Left lung (tissue), 4 donors: ENCODE measurements at regions not wholly inside any gene's neighbourhood (a gene's known extent, or its start where the extent isn't known, plus 50 kb on each side); places are given as distances from the start of the nearest gene placed in this dataset.
A peak's percentile ranks its signal among the peaks of the same experiment; 100 is the strongest.

Experiments used
- ATAC-seq: fragments of 200-7000 bp; cut with Tn5 transposase; one replicate; pipeline ENCODE4 v1.9.1; 2020; ENCODE audit warnings: moderate library complexity
- DNase-seq, 4 donors: peaks; one replicate each; pipeline ENCODE4 v3.0.0-alpha.2; 2013 to 2020
- H3K27ac ChIP-seq, 2 donors: fragments of 200-600 bp; sonication (generic) in 1 of 2; one replicate each; pipeline versions ENCODE4 v1.5.0 to v1.8.0; 2020 to 2021
- H3K27me3 ChIP-seq, 2 donors: fragments of 200-600 bp; sonication (generic) in 1 of 2; one replicate each; pipeline versions ENCODE4 v1.5.0 to v1.8.0; 2020 to 2021
- H3K36me3 ChIP-seq, 2 donors: fragments of 200-600 bp; sonication (generic) in 1 of 2; one replicate each; pipeline versions ENCODE4 v1.5.0 to v1.8.0; 2020 to 2021
- H3K4me1 ChIP-seq, 2 donors: fragments of 200-600 bp; one replicate each; pipeline ENCODE4 v1.8.0; 2021
- H3K4me3 ChIP-seq, 2 donors: fragments of 200-600 bp; sonication (generic) in 1 of 2; one replicate each; pipeline versions ENCODE4 v1.5.0 to v1.8.0; 2020 to 2021; ENCODE audit warnings: mild to moderate bottlenecking in 1 of 2
- H3K9me3 ChIP-seq, 2 donors: fragments of 200-600 bp; sonication (generic) in 1 of 2; one replicate each; pipeline versions ENCODE4 v1.5.0 to v1.8.0; 2020 to 2021
- intact Hi-C, 2 donors: fragments of 100-400 bp; cut with DNase I; formaldehyde crosslinking; loops; one replicate each; pipeline versions ENCODE4 v1.11.2 to v1.14.2; 2022
- TF ChIP-seq, protein P1 (sequence below), 2 donors: fragments of 200-600 bp; sonication (generic) in 1 of 2; IDR thresholded peaks; one replicate each; pipeline versions ENCODE4 v1.5.0 to v1.8.0; 2021; ENCODE audit warnings: antibody characterized with exemption in 2 of 2
- donor health status: DM: no; HTN: yes; CAD: no.
- donor health status: DM: no; HTN: no; CAD: no.

DNA sequence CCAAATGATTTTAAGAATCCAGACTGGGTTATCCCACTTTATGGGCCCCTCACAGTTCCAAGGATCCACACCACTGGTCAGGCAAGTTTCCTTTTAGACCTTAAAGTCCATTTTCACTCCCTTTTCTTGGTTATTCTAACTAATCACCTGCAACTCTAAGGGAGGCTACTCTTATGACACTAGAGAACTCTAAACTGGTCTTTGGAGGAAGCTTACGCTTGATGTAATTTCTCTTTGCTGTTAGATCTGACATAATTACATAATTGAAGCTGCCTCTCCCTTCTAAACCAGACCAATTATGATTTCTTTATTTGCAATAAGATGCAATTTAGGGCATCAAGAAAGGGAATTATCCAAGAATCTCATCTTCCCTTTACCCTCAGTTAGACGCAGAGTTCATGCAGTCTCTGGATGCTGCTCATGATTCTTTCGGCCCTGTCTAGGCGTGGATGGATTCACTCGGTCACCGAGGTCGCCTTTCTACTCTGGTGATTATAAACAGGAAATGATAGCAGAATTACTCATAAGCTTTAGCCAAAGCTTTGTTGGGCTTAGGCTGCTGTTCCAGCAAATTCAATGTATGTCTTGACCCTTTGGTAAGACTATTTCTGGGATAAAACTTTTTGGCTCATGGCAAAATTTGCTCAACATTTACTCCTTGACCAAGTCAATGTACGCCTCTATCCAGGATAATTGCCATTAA is 130.9 kb upstream of the PRNP start:
- DNase-seq, result peak in 1 of 4 donors; percentile 2
- intact Hi-C loops, result no loop called here

DNA sequence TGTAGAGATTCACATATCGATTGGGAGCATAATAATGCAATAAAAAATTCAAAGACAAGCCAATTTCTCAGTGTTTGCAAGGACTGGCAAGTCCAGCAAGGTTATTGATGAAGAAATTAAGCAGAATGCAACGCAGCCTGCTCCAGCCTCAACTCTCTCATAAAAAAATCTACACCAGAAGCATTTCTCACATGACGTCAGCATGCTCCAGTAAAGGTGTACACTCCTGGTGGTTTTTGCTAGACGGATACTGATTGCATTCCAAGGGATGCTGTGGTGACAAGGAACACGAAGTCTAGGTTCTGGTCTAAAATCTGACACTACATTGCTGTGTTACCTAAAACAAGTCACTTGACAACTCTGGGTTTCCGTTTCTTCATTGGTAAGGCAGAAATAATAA is 131.9 kb upstream of the PRNP start:
- Histone ChIP-seq H3K4me1 (no peaks in the 10 kb centered on the region), H3K27ac (no peak overlapping the region), H3K9me3 (no peaks in the 10 kb centered on the region), H3K36me3 (no peaks in the 10 kb centered on the region), H3K4me3 (no peak overlapping the region), H3K27me3 (no peaks in the 10 kb centered on the region)
- no peak for ATAC-seq
- intact Hi-C loops, result no loop called here
- no peak for DNase-seq
- TF ChIP-seq, protein P1, sequence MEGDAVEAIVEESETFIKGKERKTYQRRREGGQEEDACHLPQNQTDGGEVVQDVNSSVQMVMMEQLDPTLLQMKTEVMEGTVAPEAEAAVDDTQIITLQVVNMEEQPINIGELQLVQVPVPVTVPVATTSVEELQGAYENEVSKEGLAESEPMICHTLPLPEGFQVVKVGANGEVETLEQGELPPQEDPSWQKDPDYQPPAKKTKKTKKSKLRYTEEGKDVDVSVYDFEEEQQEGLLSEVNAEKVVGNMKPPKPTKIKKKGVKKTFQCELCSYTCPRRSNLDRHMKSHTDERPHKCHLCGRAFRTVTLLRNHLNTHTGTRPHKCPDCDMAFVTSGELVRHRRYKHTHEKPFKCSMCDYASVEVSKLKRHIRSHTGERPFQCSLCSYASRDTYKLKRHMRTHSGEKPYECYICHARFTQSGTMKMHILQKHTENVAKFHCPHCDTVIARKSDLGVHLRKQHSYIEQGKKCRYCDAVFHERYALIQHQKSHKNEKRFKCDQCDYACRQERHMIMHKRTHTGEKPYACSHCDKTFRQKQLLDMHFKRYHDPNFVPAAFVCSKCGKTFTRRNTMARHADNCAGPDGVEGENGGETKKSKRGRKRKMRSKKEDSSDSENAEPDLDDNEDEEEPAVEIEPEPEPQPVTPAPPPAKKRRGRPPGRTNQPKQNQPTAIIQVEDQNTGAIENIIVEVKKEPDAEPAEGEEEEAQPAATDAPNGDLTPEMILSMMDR (IDR thresholded peaks at IDR 0.05), result no peak

More for the DNA sequence above, 130.9 kb upstream of the PRNP start:
- Histone ChIP-seq H3K4me1 (no peaks in the 10 kb centered on the region), H3K27me3 (no peaks in the 10 kb centered on the region), H3K36me3 (no peaks in the 10 kb centered on the region), H3K9me3 (no peaks in the 10 kb centered on the region), H3K27ac (no peak overlapping the region), H3K4me3 (no peak overlapping the region)
- no peak for ATAC-seq
- TF ChIP-seq, protein P1 (IDR thresholded peaks at IDR 0.05), result no peak

DNA sequence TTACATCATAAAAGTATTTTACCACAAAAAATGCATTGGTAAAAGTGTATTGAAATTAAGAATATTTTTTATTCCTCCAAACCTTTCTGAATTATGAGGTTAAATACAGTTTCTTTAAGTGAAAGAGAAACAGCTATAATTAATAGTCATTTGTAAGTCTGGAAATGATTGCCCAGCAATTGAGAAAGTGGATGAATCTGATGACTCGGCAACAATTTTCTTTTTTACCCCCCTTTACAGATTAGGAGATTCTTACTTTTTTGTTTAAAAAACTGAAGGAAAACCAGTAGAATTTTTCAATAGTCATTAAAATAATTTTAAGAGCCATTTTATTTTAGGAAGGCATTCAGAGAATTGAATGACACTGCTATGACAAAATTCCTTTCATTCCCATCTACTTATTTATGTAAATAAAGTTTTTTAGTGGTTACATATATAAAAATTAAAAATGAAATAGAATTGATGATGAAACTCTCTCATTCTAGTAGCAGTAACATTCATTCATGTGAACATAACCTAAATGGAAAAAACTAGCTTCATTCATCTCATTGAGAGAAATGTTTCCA is 134.1 kb upstream of the PRNP start:
- no peak for ATAC-seq
- intact Hi-C loops, result no loop called here
- no peaks in the 10 kb centered on the region for H3K4me1 ChIP-seq
- no peaks in the 10 kb centered on the region for H3K9me3 ChIP-seq
- no peak overlapping the region for H3K27ac ChIP-seq
- DNase-seq, result no peak
- H3K36me3 ChIP-seq, result no peaks in the 10 kb centered on the region
- TF ChIP-seq, protein P1 (IDR thresholded peaks at IDR 0.05), result no peak
- H3K4me3 ChIP-seq, result no peak overlapping the region
- no peaks in the 10 kb centered on the region for H3K27me3 ChIP-seq

DNA sequence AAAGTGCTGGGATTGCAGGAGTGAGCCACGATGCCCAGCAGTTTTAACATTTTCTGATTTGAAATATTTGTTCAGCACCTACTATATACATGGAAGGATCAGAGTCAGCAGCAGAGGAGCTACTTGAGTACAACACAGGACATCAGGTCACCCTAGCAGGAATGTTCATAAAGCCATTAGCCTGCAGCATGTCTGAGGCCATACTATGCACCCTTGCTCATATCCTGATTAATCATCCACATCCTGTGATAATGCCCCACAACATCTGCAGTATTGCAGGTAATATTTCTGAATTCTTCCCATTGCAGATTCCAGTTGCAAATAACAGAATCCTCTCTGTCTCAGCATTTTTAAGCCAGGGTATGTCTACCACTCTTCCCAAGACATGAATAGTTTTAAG is 135.5 kb upstream of the PRNP start:
- Histone ChIP-seq H3K27ac (no peak overlapping the region), H3K27me3 (no peaks in the 10 kb centered on the region), H3K4me3 (no peak overlapping the region), H3K36me3 (no peaks in the 10 kb centered on the region), H3K9me3 (no peaks in the 10 kb centered on the region), H3K4me1 (no peaks in the 10 kb centered on the region)
- DNase-seq (no peak), ATAC-seq (no peak)
- TF ChIP-seq, protein P1 (IDR thresholded peaks at IDR 0.05), result no peak
- intact Hi-C loops, result no loop called here

DNA sequence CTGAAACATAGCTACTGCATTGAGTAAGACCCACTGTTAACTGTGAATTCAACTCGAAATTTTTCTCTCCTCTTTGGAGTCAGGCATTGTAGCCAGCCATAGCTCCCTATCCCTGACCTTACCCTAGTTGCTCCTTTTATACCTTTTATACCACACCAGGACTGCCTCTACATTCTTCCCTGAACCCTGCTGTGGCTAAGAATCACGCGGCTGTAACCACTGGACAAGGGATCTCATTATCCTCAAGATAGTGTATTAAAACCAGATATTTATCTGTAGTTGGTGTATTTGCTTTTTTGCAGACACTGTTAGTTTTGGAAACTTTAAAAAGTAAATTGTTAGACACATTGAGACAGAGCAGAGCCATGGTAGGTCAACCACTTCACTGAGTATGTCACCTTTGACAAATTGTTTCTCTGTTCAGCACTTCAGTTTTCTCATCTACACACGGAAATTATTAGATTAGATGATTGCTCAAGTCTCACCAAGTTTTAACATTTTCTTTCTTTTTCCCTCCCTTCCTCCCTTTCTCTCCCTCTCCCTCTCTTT is 136.5 kb upstream of the PRNP start:
- intact Hi-C loops, result no loop called here
- H3K36me3 ChIP-seq, result no peaks in the 10 kb centered on the region

More for the DNA sequence above, 136.5 kb upstream of the PRNP start:
- Histone ChIP-seq H3K27me3 (no peaks in the 10 kb centered on the region), H3K4me1 (no peaks in the 10 kb centered on the region), H3K4me3 (no peak overlapping the region), H3K27ac (no peak overlapping the region), H3K9me3 (no peaks in the 10 kb centered on the region)
- TF ChIP-seq, protein P1 (IDR thresholded peaks at IDR 0.05), result no peak
- DNase-seq (no peak), ATAC-seq (no peak)
